Left cardiac atrium (tissue), 4 donors: ENCODE measurements at regions not wholly inside any gene's neighbourhood (a gene's known extent, or its start where the extent isn't known, plus 50 kb on each side); places are given as distances from the start of the nearest gene placed in this dataset.

ENCODE experiments used
- ATAC-seq, 2 donors: fragments of 200-7000 bp; cut with Tn5 transposase; one replicate each; pipeline ENCODE4 v1.9.1; 2020; ENCODE audit warnings: mild to moderate bottlenecking in 2 of 2, moderate library complexity in 2 of 2
- DNase-seq: peaks from one replicate; pipeline ENCODE4 v3.0.0-alpha.2; 2020
- intact Hi-C, 2 donors: fragments of 100-400 bp; cut with DNase I; formaldehyde crosslinking; loops; one replicate each; pipeline versions ENCODE4 v1.14.1 to v1.15.1; 2022 to 2023
- donor health status: DM: no; HTN: yes; CAD: no.
- donor health status: DM: no; HTN: yes; CAD: no; lungs with severe emphysema.
- donor health status: DM: yes; HTN: yes; CAD: no.
- donor health status: Dilated cardiomyopathy.

DNA sequence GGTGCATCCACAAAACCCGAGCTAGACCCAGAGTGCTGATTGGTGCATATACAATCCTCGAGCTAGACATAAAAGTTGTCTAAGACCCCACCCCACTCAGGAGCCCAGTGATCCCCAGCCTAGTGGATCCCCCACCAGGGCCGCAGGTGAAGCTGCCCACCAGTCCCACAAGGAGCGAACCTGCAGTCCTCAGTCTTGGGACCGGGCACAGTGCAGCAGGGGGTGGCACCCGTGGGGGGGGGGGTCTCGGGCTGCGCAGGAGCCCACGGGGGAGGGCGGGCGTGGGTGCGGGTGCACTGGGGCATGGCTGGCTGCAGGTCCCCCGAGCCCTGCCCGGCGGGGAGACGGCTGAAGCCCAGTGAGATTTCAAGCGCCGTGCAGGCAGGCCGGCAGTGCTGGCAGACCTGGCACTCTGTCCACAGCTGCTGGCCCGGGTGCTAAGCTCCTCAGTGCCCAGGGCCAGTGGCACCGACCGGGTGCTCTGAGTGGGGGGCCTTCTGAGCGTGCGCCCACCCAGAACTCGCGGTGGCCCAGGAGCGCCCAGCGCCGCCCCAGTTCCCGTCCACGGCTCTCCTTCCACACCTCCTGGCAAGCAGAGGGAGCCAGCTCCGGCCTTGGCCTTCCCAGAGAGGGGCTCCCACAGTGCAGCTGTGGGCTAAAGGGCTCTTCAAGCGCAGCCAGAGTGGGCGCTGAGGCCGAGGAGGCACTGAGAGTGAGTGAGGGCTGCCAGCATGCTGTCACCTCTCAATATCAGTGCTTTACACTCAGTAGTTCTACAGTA lies 989.1 kb downstream of the FAM181B start:
- intact Hi-C loops: no loop called here
- DNase-seq (no peak), ATAC-seq (no peak)

- no peak for DNase-seq
- intact Hi-C loops: no loop called here
- no peak for ATAC-seq
These were observed 1008.0 kb downstream of the FAM181B start for GRCh38 chr11:81725701-81726100.

DNA sequence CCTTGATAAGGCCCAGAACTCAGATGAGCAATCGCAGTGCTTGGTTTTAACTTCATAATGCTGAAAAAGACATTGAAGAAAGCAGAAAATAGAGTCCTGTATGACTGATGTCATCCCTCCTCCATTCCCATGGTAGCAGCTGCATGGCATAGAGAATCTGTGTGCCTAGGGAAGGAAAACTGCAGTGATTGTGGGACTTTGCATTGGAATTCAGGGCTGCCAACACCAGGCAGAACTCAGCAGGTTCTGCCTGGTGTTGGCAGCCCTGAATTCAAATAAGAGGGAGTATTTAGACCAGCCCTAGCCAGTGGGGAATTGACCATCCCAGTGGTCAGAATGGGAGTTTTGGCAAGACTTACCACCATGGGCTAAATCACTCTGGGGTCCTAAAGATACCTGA lies 1016.0 kb downstream of the FAM181B start:
- DNase-seq (no peak), ATAC-seq (no peak)
- intact Hi-C loops: no loop called here

DNA sequence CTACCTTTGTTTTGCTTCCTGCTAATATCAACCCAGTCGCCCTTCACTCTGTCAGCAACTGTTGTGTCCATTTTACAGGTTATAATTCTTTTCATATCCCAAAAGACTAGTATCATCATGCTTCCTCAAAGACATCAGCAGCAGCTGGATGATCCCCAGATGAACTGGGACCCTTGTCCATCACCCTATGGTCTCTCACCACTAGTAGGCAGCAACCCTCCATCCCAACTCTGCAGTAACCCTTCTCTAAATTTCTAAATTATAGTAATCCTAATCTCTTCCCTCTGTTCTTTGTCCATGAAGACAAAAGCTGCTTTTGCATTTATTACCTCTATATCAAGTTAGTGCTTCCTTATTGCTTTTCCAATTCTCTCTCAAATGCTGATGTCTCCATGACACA lies 1025.8 kb downstream of the FAM181B start:
- intact Hi-C loops: no loop called here
- ATAC-seq (no peak), DNase-seq (no peak)

DNA sequence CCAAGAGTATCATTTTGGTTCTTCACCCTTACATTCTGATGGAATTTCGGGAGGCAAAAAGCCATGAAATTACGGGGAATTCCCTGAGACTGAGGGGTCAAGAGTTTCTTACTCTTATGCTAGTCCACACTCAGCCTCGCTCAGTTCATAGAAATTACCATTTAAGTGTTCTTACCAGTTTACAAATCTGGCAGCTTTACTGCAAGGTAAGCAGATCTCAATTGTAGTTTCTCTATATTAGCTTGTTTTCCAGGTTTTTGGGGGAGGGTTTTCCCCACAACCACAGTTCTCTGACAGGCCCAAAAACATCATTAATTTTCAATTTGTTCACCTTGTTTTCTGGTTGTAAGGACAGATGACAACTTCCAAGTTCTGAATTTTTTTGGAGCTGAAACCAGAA lies 1028.4 kb downstream of the FAM181B start:
- DNase-seq (no peak), ATAC-seq (no peak)
- intact Hi-C loops: no loop called here

DNA sequence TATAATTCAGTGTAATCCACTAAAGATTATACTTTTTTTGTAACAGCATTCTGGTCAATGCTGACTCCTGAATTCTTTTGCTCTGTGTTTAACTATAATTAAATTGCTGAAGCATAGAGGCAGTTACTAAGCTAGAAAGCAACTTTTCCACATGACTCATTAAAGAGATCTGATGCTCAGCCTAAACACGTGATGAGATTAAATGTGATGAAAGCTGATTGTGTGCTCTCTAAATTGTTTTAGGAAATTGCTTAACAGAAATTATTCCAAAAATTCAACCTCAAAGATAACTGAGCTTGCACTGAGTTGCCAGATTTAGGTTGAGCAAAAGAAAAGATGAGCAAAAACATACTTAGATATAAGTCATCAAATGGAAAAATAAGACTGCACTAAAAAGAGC lies 1033.6 kb downstream of the FAM181B start:
- ATAC-seq (no peak), DNase-seq (no peak)
- intact Hi-C loops: no loop called here

DNA sequence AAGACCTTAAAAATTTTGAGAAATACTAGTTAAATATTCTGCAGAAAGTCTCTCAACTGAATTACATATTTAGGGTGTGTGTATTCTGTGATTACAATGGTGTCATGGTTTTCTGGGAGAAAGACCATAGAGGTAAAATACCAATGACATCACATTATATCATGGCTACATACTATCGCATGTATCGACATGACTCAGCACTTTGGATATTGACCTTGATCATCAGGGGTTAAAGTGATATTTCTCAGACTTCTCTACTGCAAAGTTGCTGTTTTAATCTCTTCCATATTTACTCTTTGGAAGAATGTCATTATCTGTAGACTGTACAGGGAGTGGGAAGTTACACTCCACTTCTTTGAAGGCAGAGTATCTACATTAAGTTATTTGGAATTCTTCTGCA lies 1046.6 kb downstream of the FAM181B start:
- DNase-seq: no peak
- intact Hi-C loops: no loop called here
- ATAC-seq: no peak

DNA sequence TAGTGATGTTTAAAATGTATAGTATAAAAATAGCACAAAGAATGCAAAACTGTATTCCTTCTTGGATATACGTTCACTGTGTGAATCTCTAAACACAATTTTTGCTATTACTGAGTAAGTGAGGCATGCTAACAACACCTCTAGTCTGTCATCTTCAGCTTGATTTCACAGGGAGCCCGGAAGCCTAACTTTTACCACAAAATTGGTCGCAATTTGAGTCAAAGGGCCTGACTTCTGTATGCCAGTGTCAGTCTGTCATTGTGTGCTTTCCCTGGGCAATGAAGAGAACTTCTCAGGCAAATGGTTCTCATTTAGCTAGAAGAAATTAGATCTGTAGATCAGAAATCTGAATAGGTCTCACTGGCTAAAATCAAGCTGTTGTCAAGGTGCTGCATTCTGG lies 1059.5 kb downstream of the FAM181B start:
- DNase-seq: no peak
- intact Hi-C loops: no loop called here
- ATAC-seq: no peak

DNA sequence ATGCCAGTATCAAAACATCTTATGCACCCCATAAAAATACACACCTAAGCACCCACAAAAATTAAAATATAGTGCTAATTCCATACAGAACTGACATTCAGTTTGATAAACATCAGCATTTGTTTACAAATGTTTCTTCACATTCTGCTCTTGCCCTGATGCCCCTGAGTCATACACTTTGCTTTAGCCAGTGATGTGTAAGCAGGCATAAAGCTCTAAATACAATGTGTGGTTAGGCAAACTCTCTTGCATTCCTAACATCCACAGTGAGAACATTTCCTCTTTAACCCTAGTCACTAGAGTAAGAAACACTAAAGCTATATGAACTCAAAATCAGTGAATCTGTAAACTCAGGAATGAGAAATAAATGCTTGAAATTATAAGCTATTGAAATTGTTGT lies 1060.7 kb downstream of the FAM181B start:
- no peak for DNase-seq
- intact Hi-C loops: no loop called here

DNA sequence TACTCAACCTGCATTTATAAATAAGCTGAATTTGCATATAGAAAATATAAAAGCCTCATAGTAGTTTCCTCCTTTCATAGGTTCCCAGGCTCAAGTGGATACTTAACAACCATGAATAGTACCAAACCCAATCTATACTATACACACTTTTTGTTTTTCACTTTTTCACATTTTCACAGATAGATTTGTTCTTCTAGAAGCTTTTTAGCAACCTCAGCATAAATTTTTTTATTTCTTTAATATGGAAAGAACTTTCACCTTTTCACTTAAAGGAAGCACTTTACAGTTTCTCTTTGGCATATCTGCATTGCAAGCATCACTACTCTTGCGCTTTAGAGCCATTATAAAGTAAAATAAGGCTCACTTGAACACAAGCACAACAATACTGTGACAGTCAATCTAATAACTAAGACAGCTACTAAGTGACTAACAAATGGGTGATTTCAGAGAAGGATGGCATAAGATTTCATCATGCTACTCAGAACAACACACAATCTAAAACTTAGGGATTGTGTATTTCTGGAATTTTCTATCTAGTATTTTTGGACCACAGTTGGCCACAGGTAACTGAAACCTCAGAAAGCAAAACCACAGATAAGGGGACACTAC lies 1063.6 kb downstream of the FAM181B start:
- ATAC-seq: no peak
- intact Hi-C loops: no loop called here
- no peak for DNase-seq

More for the DNA sequence above, 1060.7 kb downstream of the FAM181B start:
- no peak for ATAC-seq

GRCh38 chr11:81658722-81659121 lies 1074.9 kb downstream of the FAM181B start:
- DNase-seq: no peak
- no peak for ATAC-seq
- intact Hi-C loops: no loop called here

DNA sequence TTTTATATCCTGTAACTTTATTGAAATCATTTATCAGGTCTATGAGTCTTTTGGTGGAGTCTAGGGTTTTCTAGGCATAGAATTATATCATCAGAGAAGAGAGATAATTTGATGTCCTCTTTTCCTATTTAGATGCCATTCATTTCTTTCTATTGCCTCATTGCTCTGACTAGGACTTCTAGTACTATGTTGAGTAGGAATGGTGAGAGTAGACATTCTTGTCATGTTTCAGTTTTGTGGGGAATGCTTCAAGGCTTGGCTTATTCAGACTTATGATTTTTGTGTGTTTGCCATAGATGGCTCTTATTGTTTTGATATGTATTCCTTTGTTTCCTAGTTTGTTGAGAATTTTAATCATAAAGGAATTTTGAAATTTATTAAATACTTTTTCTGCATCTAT lies 1078.3 kb downstream of the FAM181B start:
- DNase-seq (no peak), ATAC-seq (no peak)
- intact Hi-C loops: no loop called here

DNA sequence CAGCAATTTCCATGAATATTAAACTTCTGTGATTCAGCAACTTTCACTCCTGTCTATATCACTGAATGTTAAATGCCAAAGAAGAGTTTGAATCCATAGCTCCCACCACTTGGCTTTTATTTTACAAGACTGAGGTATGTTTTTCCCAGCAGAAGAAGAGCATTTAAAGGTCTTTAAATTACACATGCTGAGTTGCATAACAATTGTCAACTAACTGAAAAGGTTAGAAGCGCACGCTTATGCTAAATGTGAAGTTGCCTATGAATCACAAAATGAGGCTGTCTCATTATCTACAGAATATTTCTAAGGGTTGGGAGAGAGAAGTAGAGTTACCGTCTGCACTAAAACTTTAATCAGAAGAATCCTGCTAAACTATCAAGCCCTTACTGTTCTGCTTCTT lies 1086.3 kb downstream of the FAM181B start:
- ATAC-seq: no peak
- DNase-seq: no peak
- intact Hi-C loops: loop anchor here (5.0 to 10.0 kb wide), 2 partner anchors 875 to 1047 kb away; no protein-coding TSS in a partner anchor

GRCh38 chr11:81644239-81644840 lies 1089.3 kb downstream of the FAM181B start:
- intact Hi-C loops: loop anchor here (10.0 kb wide), 1 partner anchor 1050 kb away; no protein-coding TSS in a partner anchor
- ATAC-seq (no peak), DNase-seq (no peak)

- intact Hi-C loops: no loop called here
- no peak for DNase-seq
- no peak for ATAC-seq
These were observed 1099.2 kb downstream of the FAM181B start for GRCh38 chr11:81634483-81634882.

DNA sequence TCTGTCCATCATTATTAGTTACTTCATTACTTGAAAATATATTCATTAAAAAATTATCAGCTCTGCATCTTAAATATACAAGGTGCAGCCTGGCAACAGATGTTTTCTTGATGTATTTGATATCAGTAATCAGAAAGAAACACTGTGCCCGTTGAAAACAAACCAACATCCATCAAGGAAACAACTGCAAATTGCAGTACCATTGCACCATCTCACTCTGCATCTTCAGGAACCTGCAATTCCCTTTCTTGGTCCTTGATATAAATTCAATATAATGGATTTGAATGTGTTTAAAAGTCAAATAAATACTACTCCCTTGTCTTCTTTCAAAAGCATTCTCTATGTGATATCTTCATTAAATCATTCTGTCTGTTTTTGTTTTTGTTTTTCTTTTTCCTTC lies 1131.2 kb downstream of the FAM181B start:
- DNase-seq: no peak
- intact Hi-C loops: no loop called here
- ATAC-seq: no peak

DNA sequence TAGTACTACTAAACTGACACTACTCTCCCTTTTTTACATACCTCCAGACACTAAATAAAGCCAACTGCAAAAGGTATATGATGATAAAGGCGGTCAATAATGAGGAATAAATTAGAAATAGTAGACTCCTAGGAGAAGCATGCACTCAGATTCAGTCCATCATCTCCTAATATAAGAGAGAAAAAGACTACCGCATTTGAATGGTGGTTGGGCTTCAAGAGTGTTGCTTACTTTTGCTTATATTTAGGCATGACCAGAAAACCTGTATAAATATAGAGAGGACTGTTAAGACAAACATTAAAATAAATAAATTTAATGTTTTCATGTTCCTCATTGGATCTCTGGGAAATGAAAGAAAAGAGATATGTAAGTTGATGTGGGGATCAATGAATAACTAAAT lies 1137.0 kb downstream of the FAM181B start:
- DNase-seq (no peak), ATAC-seq (no peak)
- intact Hi-C loops: no loop called here

GRCh38 chr11:81585390-81585933 lies 1148.2 kb downstream of the FAM181B start:
- no peak for ATAC-seq
- intact Hi-C loops: no loop called here
- no peak for DNase-seq

DNA sequence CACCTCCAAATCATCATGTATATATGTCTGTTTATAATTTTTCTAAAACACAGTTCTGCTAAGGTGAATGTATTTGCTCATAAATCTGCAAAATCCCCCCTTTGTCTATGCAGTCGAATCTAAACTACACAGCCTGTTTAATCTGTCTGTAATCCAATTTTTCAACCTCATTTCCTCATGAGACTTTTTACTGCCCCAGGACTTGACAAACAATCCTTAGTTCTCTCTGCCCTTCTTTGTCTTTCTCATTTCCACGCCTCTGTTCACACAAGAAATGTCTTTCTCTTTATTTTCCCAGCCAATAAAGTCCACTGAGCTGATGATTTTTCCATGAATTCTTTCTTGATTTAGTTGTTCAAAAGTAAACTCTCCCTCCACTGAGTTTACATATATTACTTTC lies 1154.3 kb downstream of the FAM181B start:
- no peak for DNase-seq
- intact Hi-C loops: no loop called here
- no peak for ATAC-seq

- ATAC-seq (no peak), DNase-seq (no peak)
- intact Hi-C loops: no loop called here
These were observed 1155.1 kb downstream of the FAM181B start for GRCh38 chr11:81578571-81578970.
